ENCODE measurements at regions not wholly inside any gene's neighbourhood (a gene's known extent, or its start where the extent isn't known, plus 50 kb on each side); places are given as distances from the start of the nearest gene placed in this dataset.

DNA sequence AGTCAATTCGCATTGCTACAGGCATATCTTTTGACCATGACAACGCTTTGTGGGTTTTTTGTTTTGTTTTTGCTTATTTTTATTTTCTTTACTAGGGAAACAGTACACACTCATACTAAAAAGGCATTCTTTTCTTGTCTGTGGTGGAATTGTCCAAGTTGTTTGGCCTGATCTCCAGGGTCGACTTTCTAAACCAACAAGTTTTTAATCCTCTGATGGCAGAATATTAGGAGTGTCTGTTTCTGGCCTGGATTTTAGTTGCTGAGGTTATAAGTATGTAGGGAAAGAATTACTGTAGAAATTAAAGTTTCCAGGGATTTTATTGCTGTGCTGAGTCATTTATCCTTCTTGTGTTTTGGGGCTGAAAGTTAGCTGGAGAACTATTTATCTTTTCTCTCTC, 218.5 kb downstream of the TAF11L14 start:
- Histone ChIP-seq H3K4me1 (replicated peaks in 1 of 2; ENCODE audit: control insufficient read depth in 2 of 2, insufficient read depth in 2 of 2, low read length in 2 of 2) (no peaks in the 10 kb centered on the region), H3K4me3 (no peak overlapping the region), H3K27ac (ENCODE audit: extremely low read depth, low read depth, low read length) (no peak overlapping the region), H3K9me1 (ENCODE audit: control insufficient read depth, insufficient read depth, low read length) (no peaks in the 10 kb centered on the region), H4K20me1 (replicated peaks; ENCODE audit: control insufficient read depth, insufficient read depth, low read length) (no peaks in the 10 kb centered on the region), H3K9ac (ENCODE audit: insufficient read depth in 1 of 2, low read depth in 2 of 2, low read length in 2 of 2) (no peak overlapping the region), H3K27me3 (ENCODE audit: control insufficient read depth in 2 of 2, insufficient read depth in 2 of 2, low read length in 2 of 2) (no peaks in the 10 kb centered on the region), H3K9me3 (replicated peaks; ENCODE audit: control insufficient read depth, insufficient read depth, low read depth, low read length) (no peaks in the 10 kb centered on the region), H3K36me3 (ENCODE audit: control insufficient read depth, insufficient read depth, low read length) (no peaks in the 10 kb centered on the region), H3K79me2 (ENCODE audit: control insufficient read depth, insufficient read depth, low read length) (no peaks in the 10 kb centered on the region), H2AFZ (ENCODE audit: low read depth, low read length) (no peak overlapping the region), H3K4me2 (ENCODE audit: insufficient read depth, low read length) (no peak overlapping the region)
- intact Hi-C loops (cut with micrococcal nuclease) (no loop called here), in situ Hi-C loops (cut with MboI) (no loop called here)
- POLR2A ChIA-PET: no interaction called here
- no peak for ATAC-seq
- CTCF ChIA-PET (ENCODE audit: low intra/inter-chr PET ratio): no interaction called here
- BruUV-seq (replicated peaks): no TSS peak
- 0% methylated on average over 3 of the region's 3 CpGs for WGBS (ENCODE audit: insufficient coverage, low coverage, missing lambda C conversion rate)
- no peak for DNase-seq (ENCODE audit: extremely low read depth in 1 of 4, low spot score in 3 of 4)
- no peak for FAIRE-seq
- TF ChIP-seq SAP30 (IDR thresholded peaks at IDR 0.05; ENCODE audit: borderline replicate concordance, insufficient read depth, low read depth, low read length, poor library complexity, severe bottlenecking) (no peak), SFPQ (IDR thresholded peaks at IDR 0.05; ENCODE audit: low read depth, low read length) (no peak), JUN (IDR thresholded peaks at IDR 0.05; ENCODE audit: borderline replicate concordance, low read depth, low read length) (no peak), JUN (CRISPR knock-in tag; IDR thresholded peaks at IDR 0.05; ENCODE audit: borderline replicate concordance) (no peak), ILK (tag; IDR thresholded peaks at IDR 0.05; ENCODE audit: borderline replicate concordance, low read depth) (no peak), NELFE (IDR thresholded peaks at IDR 0.05; ENCODE audit: insufficient read depth, insufficient read length) (no peak)
- TF ChIP-seq, protein P1, sequence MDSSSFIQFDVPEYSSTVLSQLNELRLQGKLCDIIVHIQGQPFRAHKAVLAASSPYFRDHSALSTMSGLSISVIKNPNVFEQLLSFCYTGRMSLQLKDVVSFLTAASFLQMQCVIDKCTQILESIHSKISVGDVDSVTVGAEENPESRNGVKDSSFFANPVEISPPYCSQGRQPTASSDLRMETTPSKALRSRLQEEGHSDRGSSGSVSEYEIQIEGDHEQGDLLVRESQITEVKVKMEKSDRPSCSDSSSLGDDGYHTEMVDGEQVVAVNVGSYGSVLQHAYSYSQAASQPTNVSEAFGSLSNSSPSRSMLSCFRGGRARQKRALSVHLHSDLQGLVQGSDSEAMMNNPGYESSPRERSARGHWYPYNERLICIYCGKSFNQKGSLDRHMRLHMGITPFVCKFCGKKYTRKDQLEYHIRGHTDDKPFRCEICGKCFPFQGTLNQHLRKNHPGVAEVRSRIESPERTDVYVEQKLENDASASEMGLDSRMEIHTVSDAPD (CRISPR knock-in tag; IDR thresholded peaks at IDR 0.05): no peak
